Skeletal muscle tissue (tissue), 3 donors: ENCODE measurements at regions not wholly inside any gene's neighbourhood (a gene's known extent, or its start where the extent isn't known, plus 50 kb on each side); places are given as distances from the start of the nearest gene placed in this dataset.

ENCODE experiments used
- H3K27ac ChIP-seq: one replicate; pipeline ENCODE4 v1.7.0; 2013; ENCODE audit warnings: mild to moderate bottlenecking, low read depth, low read length, inconsistent platforms
- H3K27me3 ChIP-seq, 3 donors: one replicate each; pipeline ENCODE4 v1.7.0; 2013; ENCODE audit warnings: low read length in 3 of 3; ENCODE audit not compliant: control insufficient read depth in 3 of 3, insufficient read depth in 3 of 3
- H3K36me3 ChIP-seq, 3 donors: one replicate each; pipeline ENCODE4 v1.7.0; 2013; ENCODE audit warnings: low read length in 3 of 3; ENCODE audit not compliant: control insufficient read depth in 3 of 3, insufficient read depth in 3 of 3
- H3K4me1 ChIP-seq, 3 donors: one replicate each; pipeline ENCODE4 v1.7.0; 2013; ENCODE audit warnings: low read length in 3 of 3, mild to moderate bottlenecking in 3 of 3; ENCODE audit not compliant: control insufficient read depth in 3 of 3, insufficient read depth in 3 of 3
- H3K4me3 ChIP-seq, 3 donors: one replicate each; pipeline ENCODE4 v1.7.0; 2013; ENCODE audit warnings: low read length in 3 of 3
- H3K9ac ChIP-seq, 3 donors: one replicate each; pipeline ENCODE4 v1.7.0; 2013; ENCODE audit warnings: low read length in 3 of 3, mild to moderate bottlenecking in 3 of 3, moderate library complexity in 2 of 3, low read depth in 1 of 3
- H3K9me3 ChIP-seq, 3 donors: one replicate each; pipeline ENCODE4 v1.7.0; 2013; ENCODE audit warnings: low read length in 3 of 3; ENCODE audit not compliant: control insufficient read depth in 3 of 3
- donor health status: Osteomylitis.

DNA sequence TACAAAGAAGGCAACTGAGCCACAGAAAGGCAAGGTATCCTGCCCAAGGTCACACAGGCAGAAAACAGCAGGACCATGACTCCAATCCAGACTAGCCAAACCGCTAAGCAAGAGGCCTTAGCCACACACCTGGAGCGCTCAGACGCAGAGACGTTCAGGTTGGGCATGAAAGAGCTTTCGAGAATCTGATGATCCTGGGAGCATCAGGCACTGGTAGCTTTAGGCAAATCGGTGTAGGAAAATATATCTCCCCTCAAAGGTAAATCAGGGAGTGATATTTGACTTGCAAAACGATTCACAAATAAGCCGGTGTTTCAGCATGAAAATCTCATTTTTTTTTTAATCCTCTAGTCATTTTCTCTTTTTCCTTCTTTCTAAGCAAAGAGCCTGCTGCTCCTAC is 279.0 kb downstream of the MRTFB start:
- no peaks in the 10 kb centered on the region for H3K36me3 ChIP-seq
- peaks cover 7 to 26% (median 10%) of the 10 kb centered on the region in 3 donors for H3K4me1 ChIP-seq
- peaks cover 0 to 5% (median 0%) of the 10 kb centered on the region in 3 donors for H3K9me3 ChIP-seq
- H3K9ac ChIP-seq, result no peak overlapping the region
- H3K27ac ChIP-seq, result no peak overlapping the region
- no peaks in the 10 kb centered on the region for H3K27me3 ChIP-seq
- peak overlapping the region in 1 of 3 donors; percentile 29 for H3K4me3 ChIP-seq

GRCh38 chr16:14347706-14348105 is 276.6 kb downstream of the MRTFB start:
- H3K27ac ChIP-seq, result peak overlapping the region; percentile 55
- peaks cover 10 to 33% (median 20%) of the 10 kb centered on the region in 3 donors for H3K4me1 ChIP-seq
- no peaks in the 10 kb centered on the region for H3K36me3 ChIP-seq

DNA sequence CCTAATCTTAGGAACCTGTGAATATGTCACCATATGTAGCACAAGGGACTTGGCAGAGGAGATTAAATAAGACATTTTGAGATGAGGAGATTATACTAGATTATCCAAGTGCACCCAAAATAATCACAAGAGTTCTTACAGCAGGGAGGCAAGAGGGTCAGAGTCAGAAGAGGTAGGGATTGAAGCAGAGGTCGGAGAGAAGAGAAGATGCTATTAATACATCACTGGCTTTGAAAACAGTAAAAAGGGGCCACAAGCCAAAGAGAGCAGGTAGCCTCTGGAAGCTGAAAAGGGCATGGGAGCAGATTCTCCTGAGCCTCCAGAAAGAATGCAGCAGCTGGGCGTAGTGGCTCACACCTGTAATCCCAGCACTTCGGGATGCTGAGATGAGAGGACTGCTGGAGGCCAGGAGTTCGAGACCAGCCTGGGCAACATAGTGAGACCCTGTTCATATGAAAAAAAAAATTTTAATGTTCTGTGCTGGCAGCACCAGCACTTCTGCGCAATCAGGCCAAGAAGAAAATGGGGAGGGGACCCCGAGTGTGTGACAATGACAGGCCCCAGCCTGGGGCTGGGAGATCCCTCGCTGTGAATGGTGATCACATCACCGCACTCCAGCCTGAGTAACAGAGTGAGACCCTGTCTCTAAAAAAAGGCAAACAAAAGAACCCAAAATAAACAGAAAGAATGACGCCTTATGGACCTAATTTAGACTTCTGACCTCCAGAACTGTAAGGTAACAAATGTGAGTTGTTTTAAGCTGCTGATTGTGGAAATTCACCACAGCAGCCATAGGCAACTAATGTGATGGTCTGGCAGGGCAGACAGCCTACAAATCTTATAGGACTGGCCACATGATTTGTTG is 275.4 kb downstream of the MRTFB start:
- Histone ChIP-seq H3K36me3 (no peaks in the 10 kb centered on the region), H3K4me3 (no peak overlapping the region), H3K27ac (no peak overlapping the region), H3K9me3 (peaks cover 0 to 5% (median 0%) of the 10 kb centered on the region in 3 donors), H3K9ac (no peak overlapping the region), H3K4me1 (peaks cover 13 to 34% (median 20%) of the 10 kb centered on the region in 3 donors), H3K27me3 (no peaks in the 10 kb centered on the region)

More at GRCh38 chr16:14347706-14348105, 276.6 kb downstream of the MRTFB start:
- H3K9me3 ChIP-seq, result peaks cover 0 to 5% (median 0%) of the 10 kb centered on the region in 3 donors
- no peak overlapping the region for H3K4me3 ChIP-seq
- peak overlapping the region in 1 of 3 donors; percentile 45 for H3K9ac ChIP-seq
- H3K27me3 ChIP-seq, result no peaks in the 10 kb centered on the region

DNA sequence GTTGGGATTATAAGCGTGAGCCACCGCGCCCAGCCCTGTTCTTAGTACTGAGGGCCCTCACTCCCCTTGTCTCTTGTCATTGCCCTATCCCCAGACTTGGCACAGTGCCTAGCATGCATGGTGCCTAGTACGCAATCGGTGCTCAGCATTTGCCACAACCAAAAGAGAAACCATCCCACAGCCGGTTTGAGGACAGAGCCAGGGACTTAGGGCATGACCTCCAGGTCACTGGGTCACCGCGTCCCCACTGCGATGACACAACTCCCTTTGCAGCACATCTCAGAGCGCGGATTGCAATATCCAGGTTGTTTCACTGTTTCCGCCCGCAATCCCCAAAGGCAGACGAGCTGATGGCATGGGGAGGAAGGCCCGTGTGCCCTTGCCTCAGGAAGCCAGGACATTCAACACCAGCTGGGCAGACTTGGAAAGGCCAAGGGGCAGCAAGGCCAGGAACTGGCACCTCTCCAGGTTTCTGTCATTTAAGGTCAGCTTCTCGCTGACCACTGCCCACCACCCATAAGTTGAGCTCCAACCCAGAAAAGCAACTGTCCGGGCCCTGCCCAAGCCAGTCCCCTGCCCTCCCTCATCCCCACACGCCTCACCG is 274.5 kb downstream of the MRTFB start:
- Histone ChIP-seq H3K9me3 (peaks cover 0 to 5% (median 0%) of the 10 kb centered on the region in 3 donors), H3K4me3 (no peak overlapping the region), H3K9ac (peak overlapping the region in 1 of 3 donors; percentile 25), H3K4me1 (peaks cover 13 to 34% (median 20%) of the 10 kb centered on the region in 3 donors), H3K36me3 (no peaks in the 10 kb centered on the region), H3K27ac (no peak overlapping the region), H3K27me3 (no peaks in the 10 kb centered on the region)

DNA sequence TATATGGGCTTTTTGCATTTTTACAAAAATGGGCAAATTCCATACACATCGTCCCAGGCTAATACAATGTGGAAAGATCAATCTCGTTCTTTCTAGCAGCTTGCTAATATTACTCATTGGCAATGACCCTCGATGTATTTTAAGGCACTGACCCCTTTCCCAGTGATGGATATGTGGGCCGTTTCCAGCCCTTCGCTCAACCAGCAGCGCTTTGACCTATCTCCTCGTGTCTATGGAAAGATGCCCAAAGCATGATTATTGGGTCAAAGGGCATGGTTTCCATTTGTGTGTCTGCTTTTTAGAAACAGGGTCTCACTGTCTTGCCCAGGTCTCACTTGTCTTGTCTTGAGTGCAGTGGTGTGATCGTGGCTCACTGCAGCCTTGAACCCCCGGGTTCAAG is 273.8 kb downstream of the MRTFB start:
- Histone ChIP-seq H3K36me3 (no peaks in the 10 kb centered on the region), H3K4me1 (peaks cover 13 to 33% (median 20%) of the 10 kb centered on the region in 3 donors), H3K27me3 (no peaks in the 10 kb centered on the region), H3K4me3 (no peak overlapping the region), H3K27ac (no peak overlapping the region), H3K9ac (no peak overlapping the region), H3K9me3 (peaks cover 0 to 5% (median 0%) of the 10 kb centered on the region in 3 donors)

GRCh38 chr16:14344292-14344691 is 273.2 kb downstream of the MRTFB start:
- Histone ChIP-seq H3K36me3 (no peaks in the 10 kb centered on the region), H3K9me3 (peaks cover 0 to 5% (median 0%) of the 10 kb centered on the region in 3 donors), H3K27me3 (no peaks in the 10 kb centered on the region), H3K4me3 (no peak overlapping the region), H3K4me1 (peaks cover 13 to 31% (median 20%) of the 10 kb centered on the region in 3 donors), H3K27ac (no peak overlapping the region), H3K9ac (peak overlapping the region in 1 of 3 donors; percentile 50)

GRCh38 chr16:14341324-14342225 is 270.5 kb downstream of the MRTFB start:
- Histone ChIP-seq H3K9me3 (peaks cover 0 to 5% (median 0%) of the 10 kb centered on the region in 3 donors), H3K36me3 (no peaks in the 10 kb centered on the region), H3K9ac (no peak overlapping the region), H3K27me3 (no peaks in the 10 kb centered on the region), H3K4me3 (no peak overlapping the region), H3K4me1 (peaks cover 19 to 31% (median 27%) of the 10 kb centered on the region in 3 donors), H3K27ac (no peak overlapping the region)

GRCh38 chr16:14339694-14340093 is 268.6 kb downstream of the MRTFB start:
- Histone ChIP-seq H3K27ac (no peak overlapping the region), H3K27me3 (no peaks in the 10 kb centered on the region), H3K4me3 (no peak overlapping the region), H3K36me3 (no peaks in the 10 kb centered on the region), H3K4me1 (peaks cover 13 to 20% (median 18%) of the 10 kb centered on the region in 3 donors), H3K9ac (no peak overlapping the region), H3K9me3 (peaks cover 0 to 2% (median 0%) of the 10 kb centered on the region in 3 donors)

- Histone ChIP-seq H3K9ac (no peak overlapping the region), H3K36me3 (no peaks in the 10 kb centered on the region), H3K27ac (no peak overlapping the region), H3K27me3 (no peaks in the 10 kb centered on the region), H3K9me3 (peaks cover 0 to 2% (median 0%) of the 10 kb centered on the region in 3 donors), H3K4me1 (peaks cover 9 to 13% (median 12%) of the 10 kb centered on the region in 3 donors), H3K4me3 (no peak overlapping the region)
Observed at GRCh38 chr16:14338969-14339368, 267.9 kb downstream of the MRTFB start.
